ENCODE measurements at regions not wholly inside any gene's neighbourhood (a gene's known extent, or its start where the extent isn't known, plus 50 kb on each side); places are given as distances from the start of the nearest gene placed in this dataset.

DNA sequence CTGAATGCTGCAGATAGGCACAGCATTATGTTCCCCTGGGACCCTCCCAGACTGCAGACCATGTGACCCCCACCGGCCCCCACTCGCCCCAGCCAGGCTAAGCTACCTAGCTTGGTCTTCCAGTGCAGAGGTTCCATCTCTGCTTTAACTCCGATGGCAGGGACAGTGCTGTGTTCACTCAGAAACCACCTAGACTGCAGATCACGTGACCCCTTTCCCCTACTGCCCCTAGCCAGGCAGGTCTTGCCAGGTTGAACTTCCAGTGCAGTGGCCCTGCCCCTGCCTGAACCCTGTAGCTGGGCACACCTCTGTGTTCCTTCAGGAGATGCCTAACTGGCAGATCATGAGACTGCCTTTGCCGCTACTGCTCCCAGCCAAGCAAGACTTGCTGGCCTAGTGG lies 1116.2 kb downstream of the FLRT2 start:
- Histone ChIP-seq H3K27me3 (replicated peaks; ENCODE audit: control insufficient read depth, insufficient read depth, low read length, poor library complexity, severe bottlenecking) (no peaks in the 10 kb centered on the region), H3K36me3 (ENCODE audit: control insufficient read depth, insufficient read depth, low read length) (no peaks in the 10 kb centered on the region), H3K4me3 (ENCODE audit: insufficient read depth, low read depth, low read length, poor library complexity, severe bottlenecking) (no peak overlapping the region), H3K27ac (ENCODE audit: insufficient read depth, low read length, poor library complexity, severe bottlenecking) (no peak overlapping the region), H3K4me1 (ENCODE audit: control insufficient read depth, insufficient read depth, low read length, poor library complexity, severe bottlenecking) (no peaks in the 10 kb centered on the region), H3K9me3 (ENCODE audit: control insufficient read depth, low read length) (peaks cover 3% of the 10 kb centered on the region)
- DNase-seq = no peak

GRCh38 chr14:86641310-86641709 lies 1111.4 kb downstream of the FLRT2 start:
- H3K27me3 ChIP-seq (replicated peaks; ENCODE audit: control insufficient read depth, insufficient read depth, low read length, poor library complexity, severe bottlenecking) = no peaks in the 10 kb centered on the region
- no peak overlapping the region for H3K4me3 ChIP-seq (ENCODE audit: insufficient read depth, low read depth, low read length, poor library complexity, severe bottlenecking)
- no peak overlapping the region for H3K27ac ChIP-seq (ENCODE audit: insufficient read depth, low read length, poor library complexity, severe bottlenecking)
- DNase-seq = no peak
- no peaks in the 10 kb centered on the region for H3K4me1 ChIP-seq (ENCODE audit: control insufficient read depth, insufficient read depth, low read length, poor library complexity, severe bottlenecking)
- no peaks in the 10 kb centered on the region for H3K36me3 ChIP-seq (ENCODE audit: control insufficient read depth, insufficient read depth, low read length)
- peaks cover 3% of the 10 kb centered on the region for H3K9me3 ChIP-seq (ENCODE audit: control insufficient read depth, low read length)

DNA sequence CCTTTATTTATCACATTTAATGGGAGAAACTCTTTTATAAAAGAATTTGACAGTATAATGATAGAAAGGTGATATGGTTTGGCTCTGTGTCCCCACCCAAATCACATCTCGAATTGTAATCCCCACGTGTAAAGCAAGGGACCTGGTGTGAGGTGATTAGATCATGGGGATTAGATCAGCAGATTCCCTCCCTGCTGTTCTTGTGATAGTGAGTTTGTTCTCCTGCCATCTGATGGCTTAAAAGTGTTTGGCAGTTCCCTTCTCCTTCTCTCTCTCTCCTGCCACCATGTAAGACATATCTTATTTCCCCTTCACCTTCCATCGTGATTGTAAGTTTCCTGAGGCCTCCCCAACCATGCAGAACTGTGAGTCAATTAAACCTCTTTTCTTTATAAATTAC lies 1110.3 kb downstream of the FLRT2 start:
- Histone ChIP-seq H3K4me1 (ENCODE audit: control insufficient read depth, insufficient read depth, low read length, poor library complexity, severe bottlenecking) (no peaks in the 10 kb centered on the region), H3K27me3 (replicated peaks; ENCODE audit: control insufficient read depth, insufficient read depth, low read length, poor library complexity, severe bottlenecking) (no peaks in the 10 kb centered on the region), H3K36me3 (ENCODE audit: control insufficient read depth, insufficient read depth, low read length) (no peaks in the 10 kb centered on the region), H3K9me3 (ENCODE audit: control insufficient read depth, low read length) (no peaks in the 10 kb centered on the region), H3K4me3 (ENCODE audit: insufficient read depth, low read depth, low read length, poor library complexity, severe bottlenecking) (no peak overlapping the region), H3K27ac (ENCODE audit: insufficient read depth, low read length, poor library complexity, severe bottlenecking) (no peak overlapping the region)
- no peak for DNase-seq

- H3K27me3 ChIP-seq (replicated peaks; ENCODE audit: control insufficient read depth, insufficient read depth, low read length, poor library complexity, severe bottlenecking) = no peaks in the 10 kb centered on the region
- no peaks in the 10 kb centered on the region for H3K9me3 ChIP-seq (ENCODE audit: control insufficient read depth, low read length)
- H3K36me3 ChIP-seq (ENCODE audit: control insufficient read depth, insufficient read depth, low read length) = no peaks in the 10 kb centered on the region
- H3K4me3 ChIP-seq (ENCODE audit: insufficient read depth, low read depth, low read length, poor library complexity, severe bottlenecking) = no peak overlapping the region
- no peak overlapping the region for H3K27ac ChIP-seq (ENCODE audit: insufficient read depth, low read length, poor library complexity, severe bottlenecking)
- DNase-seq = no peak
- no peaks in the 10 kb centered on the region for H3K4me1 ChIP-seq (ENCODE audit: control insufficient read depth, insufficient read depth, low read length, poor library complexity, severe bottlenecking)
Measured at GRCh38 chr14:86639666-86640065, 1109.7 kb downstream of the FLRT2 start.

DNA sequence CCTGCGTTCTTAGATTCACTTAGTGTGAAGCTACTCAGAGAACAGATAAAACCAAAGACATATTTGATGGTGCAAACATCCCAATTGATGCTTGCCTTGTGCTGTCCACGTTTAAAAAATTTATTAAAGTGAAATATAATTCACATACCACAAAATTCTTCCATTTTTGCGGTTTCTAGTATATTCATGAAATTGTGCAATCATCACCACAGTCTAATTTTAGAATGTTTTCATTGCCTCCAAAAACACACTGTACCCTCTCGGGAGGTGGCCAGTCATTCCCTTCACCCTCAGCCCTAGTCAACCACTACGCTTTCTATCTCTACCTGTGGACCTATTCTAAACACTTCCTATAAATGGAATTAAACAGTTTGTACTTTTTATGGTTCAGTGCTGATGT lies 1109.2 kb downstream of the FLRT2 start:
- no peak overlapping the region for H3K4me3 ChIP-seq (ENCODE audit: insufficient read depth, low read depth, low read length, poor library complexity, severe bottlenecking)
- no peaks in the 10 kb centered on the region for H3K36me3 ChIP-seq (ENCODE audit: control insufficient read depth, insufficient read depth, low read length)
- H3K9me3 ChIP-seq (ENCODE audit: control insufficient read depth, low read length) = no peaks in the 10 kb centered on the region
- no peaks in the 10 kb centered on the region for H3K4me1 ChIP-seq (ENCODE audit: control insufficient read depth, insufficient read depth, low read length, poor library complexity, severe bottlenecking)
- no peak for DNase-seq
- H3K27me3 ChIP-seq (replicated peaks; ENCODE audit: control insufficient read depth, insufficient read depth, low read length, poor library complexity, severe bottlenecking) = no peaks in the 10 kb centered on the region
- H3K27ac ChIP-seq (ENCODE audit: insufficient read depth, low read length, poor library complexity, severe bottlenecking) = no peak overlapping the region

- DNase-seq = no peak
- no peak overlapping the region for H3K27ac ChIP-seq (ENCODE audit: insufficient read depth, low read length, poor library complexity, severe bottlenecking)
- no peaks in the 10 kb centered on the region for H3K4me1 ChIP-seq (ENCODE audit: control insufficient read depth, insufficient read depth, low read length, poor library complexity, severe bottlenecking)
- H3K4me3 ChIP-seq (ENCODE audit: insufficient read depth, low read depth, low read length, poor library complexity, severe bottlenecking) = no peak overlapping the region
- no peaks in the 10 kb centered on the region for H3K9me3 ChIP-seq (ENCODE audit: control insufficient read depth, low read length)
- H3K36me3 ChIP-seq (ENCODE audit: control insufficient read depth, insufficient read depth, low read length) = no peaks in the 10 kb centered on the region
- H3K27me3 ChIP-seq (replicated peaks; ENCODE audit: control insufficient read depth, insufficient read depth, low read length, poor library complexity, severe bottlenecking) = no peaks in the 10 kb centered on the region
Measured at GRCh38 chr14:86627080-86627479, 1097.1 kb downstream of the FLRT2 start.

DNA sequence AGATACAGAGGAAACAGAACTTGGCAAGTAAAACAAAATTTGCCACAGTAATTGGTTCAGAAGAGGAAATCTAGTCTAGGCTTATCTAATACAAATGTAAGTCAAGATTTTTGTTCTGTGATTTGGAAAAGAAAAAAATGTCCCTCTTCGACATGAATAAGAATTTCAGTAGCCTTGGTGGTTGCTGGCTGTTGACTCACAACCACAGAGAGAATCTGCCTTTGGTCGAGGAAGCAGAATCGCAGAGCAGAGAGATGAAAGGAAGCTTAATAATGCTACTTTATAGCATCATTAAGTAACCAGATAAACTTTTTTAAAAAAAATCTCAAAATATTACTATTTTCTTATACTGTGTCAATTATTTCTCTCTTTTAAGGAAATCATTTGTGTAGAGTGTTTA lies 1096.6 kb downstream of the FLRT2 start:
- H3K36me3 ChIP-seq (ENCODE audit: control insufficient read depth, insufficient read depth, low read length) = no peaks in the 10 kb centered on the region
- DNase-seq = no peak
- no peaks in the 10 kb centered on the region for H3K4me1 ChIP-seq (ENCODE audit: control insufficient read depth, insufficient read depth, low read length, poor library complexity, severe bottlenecking)
- H3K27ac ChIP-seq (ENCODE audit: insufficient read depth, low read length, poor library complexity, severe bottlenecking) = no peak overlapping the region
- no peak overlapping the region for H3K4me3 ChIP-seq (ENCODE audit: insufficient read depth, low read depth, low read length, poor library complexity, severe bottlenecking)
- no peaks in the 10 kb centered on the region for H3K27me3 ChIP-seq (replicated peaks; ENCODE audit: control insufficient read depth, insufficient read depth, low read length, poor library complexity, severe bottlenecking)
- no peaks in the 10 kb centered on the region for H3K9me3 ChIP-seq (ENCODE audit: control insufficient read depth, low read length)

GRCh38 chr14:86625637-86626036 lies 1095.7 kb downstream of the FLRT2 start:
- Histone ChIP-seq H3K36me3 (ENCODE audit: control insufficient read depth, insufficient read depth, low read length) (no peaks in the 10 kb centered on the region), H3K27ac (ENCODE audit: insufficient read depth, low read length, poor library complexity, severe bottlenecking) (no peak overlapping the region), H3K9me3 (ENCODE audit: control insufficient read depth, low read length) (no peaks in the 10 kb centered on the region), H3K4me1 (ENCODE audit: control insufficient read depth, insufficient read depth, low read length, poor library complexity, severe bottlenecking) (no peaks in the 10 kb centered on the region), H3K4me3 (ENCODE audit: insufficient read depth, low read depth, low read length, poor library complexity, severe bottlenecking) (no peak overlapping the region), H3K27me3 (replicated peaks; ENCODE audit: control insufficient read depth, insufficient read depth, low read length, poor library complexity, severe bottlenecking) (no peaks in the 10 kb centered on the region)
- DNase-seq = no peak

- no peak for DNase-seq
- no peaks in the 10 kb centered on the region for H3K4me1 ChIP-seq (ENCODE audit: control insufficient read depth, insufficient read depth, low read length, poor library complexity, severe bottlenecking)
- H3K27ac ChIP-seq (ENCODE audit: insufficient read depth, low read length, poor library complexity, severe bottlenecking) = no peak overlapping the region
- H3K4me3 ChIP-seq (ENCODE audit: insufficient read depth, low read depth, low read length, poor library complexity, severe bottlenecking) = no peak overlapping the region
- no peaks in the 10 kb centered on the region for H3K9me3 ChIP-seq (ENCODE audit: control insufficient read depth, low read length)
- H3K36me3 ChIP-seq (ENCODE audit: control insufficient read depth, insufficient read depth, low read length) = no peaks in the 10 kb centered on the region
- H3K27me3 ChIP-seq (replicated peaks; ENCODE audit: control insufficient read depth, insufficient read depth, low read length, poor library complexity, severe bottlenecking) = no peaks in the 10 kb centered on the region
Measured at GRCh38 chr14:86619726-86620125, 1089.8 kb downstream of the FLRT2 start.

GRCh38 chr14:86613786-86614185 lies 1083.8 kb downstream of the FLRT2 start:
- no peaks in the 10 kb centered on the region for H3K36me3 ChIP-seq (ENCODE audit: control insufficient read depth, insufficient read depth, low read length)
- no peaks in the 10 kb centered on the region for H3K27me3 ChIP-seq (replicated peaks; ENCODE audit: control insufficient read depth, insufficient read depth, low read length, poor library complexity, severe bottlenecking)
- H3K4me3 ChIP-seq (ENCODE audit: insufficient read depth, low read depth, low read length, poor library complexity, severe bottlenecking) = no peak overlapping the region
- no peak for DNase-seq
- no peaks in the 10 kb centered on the region for H3K4me1 ChIP-seq (ENCODE audit: control insufficient read depth, insufficient read depth, low read length, poor library complexity, severe bottlenecking)
- no peaks in the 10 kb centered on the region for H3K9me3 ChIP-seq (ENCODE audit: control insufficient read depth, low read length)
- no peak overlapping the region for H3K27ac ChIP-seq (ENCODE audit: insufficient read depth, low read length, poor library complexity, severe bottlenecking)

DNA sequence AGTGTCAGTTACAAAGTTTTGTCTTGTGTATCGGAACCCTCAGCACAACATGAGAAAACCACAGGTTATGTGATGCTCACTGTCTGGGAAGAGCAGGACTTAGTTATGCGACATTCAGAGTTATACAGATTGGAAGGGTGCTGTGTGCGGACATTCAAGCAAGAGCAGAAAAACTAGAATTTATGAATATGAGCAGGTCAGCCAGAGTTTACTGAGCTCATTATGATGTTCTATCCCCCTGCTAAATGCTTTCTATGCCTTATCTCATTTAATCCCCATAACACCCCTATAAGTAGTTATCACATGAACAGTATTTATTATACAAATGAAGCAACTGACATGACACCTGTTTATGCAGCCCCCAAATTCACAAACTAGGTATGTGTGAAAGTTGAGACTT lies 1083.2 kb downstream of the FLRT2 start:
- H3K27ac ChIP-seq (ENCODE audit: insufficient read depth, low read length, poor library complexity, severe bottlenecking) = no peak overlapping the region
- H3K4me3 ChIP-seq (ENCODE audit: insufficient read depth, low read depth, low read length, poor library complexity, severe bottlenecking) = no peak overlapping the region
- H3K36me3 ChIP-seq (ENCODE audit: control insufficient read depth, insufficient read depth, low read length) = no peaks in the 10 kb centered on the region
- no peaks in the 10 kb centered on the region for H3K9me3 ChIP-seq (ENCODE audit: control insufficient read depth, low read length)
- H3K4me1 ChIP-seq (ENCODE audit: control insufficient read depth, insufficient read depth, low read length, poor library complexity, severe bottlenecking) = no peaks in the 10 kb centered on the region
- DNase-seq = no peak
- H3K27me3 ChIP-seq (replicated peaks; ENCODE audit: control insufficient read depth, insufficient read depth, low read length, poor library complexity, severe bottlenecking) = no peaks in the 10 kb centered on the region
